WI38 (cell line): ENCODE measurements at regions not wholly inside any gene's neighbourhood (a gene's known extent, or its start where the extent isn't known, plus 50 kb on each side); places are given as distances from the start of the nearest gene placed in this dataset.
"Not testable (repeated sequence)": the region's sequence is repeated elsewhere in the genome, so short reads cannot be mapped to it uniquely, and the experiment has no call there.

ENCODE experiments used
- H3K4me3 ChIP-seq: 2 replicates; pipeline ENCODE4 v1.5.1; 2011; ENCODE audit warnings: low read depth, mild to moderate bottlenecking, control low read depth, low read length
- CTCF ChIP-seq: IDR thresholded peaks from 2 replicates; pipeline ENCODE4 v1.5.1; 2012; ENCODE audit warnings: low read depth, mild to moderate bottlenecking, control low read depth, low read length

- no peak for TF ChIP-seq CTCF
- no peak overlapping the region for H3K4me3 ChIP-seq
These were observed 68.7 kb upstream of the KCNAB1 start for GRCh38 chr3:156051651-156052050.

- TF ChIP-seq CTCF = no peak
These were observed 68.3 kb upstream of the KCNAB1 start for GRCh38 chr3:156052115-156052514.

GRCh38 chr3:156059950-156060501 lies 60.4 kb upstream of the KCNAB1 start:
- no peak for TF ChIP-seq CTCF

More at GRCh38 chr3:156052115-156052514, 68.3 kb upstream of the KCNAB1 start:
- no peak overlapping the region for H3K4me3 ChIP-seq

GRCh38 chr3:156068151-156068550 lies 52.2 kb upstream of the KCNAB1 start:
- H3K4me3 ChIP-seq = not testable (repeated sequence)

More at GRCh38 chr3:156059950-156060501, 60.4 kb upstream of the KCNAB1 start:
- no peak overlapping the region for H3K4me3 ChIP-seq

GRCh38 chr3:156070028-156070427 lies 50.4 kb upstream of the KCNAB1 start:
- H3K4me3 ChIP-seq = no peak overlapping the region
- TF ChIP-seq CTCF = no peak
